ENCODE measurements at regions not wholly inside any gene's neighbourhood (a gene's known extent, or its start where the extent isn't known, plus 50 kb on each side); places are given as distances from the start of the nearest gene placed in this dataset.
A peak's percentile ranks its signal among the peaks of the same experiment; 100 is the strongest.
"Not testable (repeated sequence)": the region's sequence is repeated elsewhere in the genome, so short reads cannot be mapped to it uniquely, and the experiment has no call there.

DNA sequence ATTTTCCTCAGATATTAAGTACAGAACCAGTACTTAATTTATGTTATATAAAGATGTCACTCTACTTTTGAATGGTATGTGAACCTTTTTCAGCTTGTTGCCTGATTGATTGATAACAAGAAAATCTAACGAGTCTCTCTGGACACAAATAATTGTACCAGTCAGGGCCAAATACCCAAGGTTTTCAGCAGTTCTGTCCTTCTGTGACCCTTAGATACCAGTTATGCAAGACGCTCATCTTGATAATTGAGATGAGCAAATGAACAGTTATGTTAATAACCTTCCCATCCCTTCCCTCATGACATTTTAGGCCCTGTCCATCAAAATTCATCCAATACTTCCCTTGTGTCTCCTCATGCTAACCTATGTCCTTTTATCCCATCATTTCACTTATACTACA is 185.9 kb upstream of the G2E3 start:
- no peak for DNase-seq (ENCODE audit: low read depth)

DNA sequence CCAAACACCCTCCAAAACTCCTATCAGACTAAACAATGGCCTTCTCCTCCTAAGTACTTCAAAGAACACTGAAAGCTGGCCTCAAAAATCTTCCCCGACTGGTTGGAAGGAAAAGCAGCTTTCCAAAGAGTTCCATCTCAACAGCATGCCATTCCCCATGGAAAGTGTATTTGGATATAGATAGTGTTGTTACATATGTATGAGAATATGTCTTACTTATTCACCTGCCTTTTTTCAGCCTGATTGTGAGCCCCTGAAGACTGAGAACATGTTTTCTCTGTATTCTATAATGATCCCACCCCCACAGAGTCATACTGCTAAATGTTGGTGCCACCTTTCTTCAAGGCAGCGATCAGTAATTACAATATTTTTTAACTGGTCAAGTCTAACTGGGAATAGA is 185.4 kb upstream of the G2E3 start:
- DNase-seq (ENCODE audit: low read depth) = no peak

DNA sequence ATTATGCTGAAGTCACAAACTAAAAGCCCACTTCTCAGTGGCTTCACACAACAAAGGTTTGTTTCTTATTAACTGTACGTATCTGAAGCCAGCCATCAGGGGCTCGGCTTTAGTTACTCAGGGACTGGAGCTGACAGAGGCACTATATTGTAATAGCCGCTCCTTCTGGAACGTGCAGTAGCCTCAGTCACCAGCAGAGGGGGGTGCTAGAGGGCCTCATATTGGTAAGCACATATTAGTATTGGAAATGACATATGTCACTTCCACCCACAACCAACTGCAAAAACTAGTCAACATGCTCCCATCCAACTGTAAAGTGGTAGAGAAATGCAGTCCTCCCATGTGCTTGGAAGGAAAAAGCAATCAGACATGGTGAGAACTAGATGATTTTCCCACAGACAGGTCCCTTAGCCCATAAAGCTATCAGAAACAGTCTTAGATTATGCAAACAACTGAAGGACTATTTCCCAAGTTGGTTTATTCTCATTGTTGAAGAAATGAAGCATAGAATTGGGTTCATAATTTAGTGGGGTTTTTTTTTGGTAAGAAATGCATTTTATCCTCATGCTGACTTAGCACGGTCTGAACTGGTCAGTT is 183.6 kb upstream of the G2E3 start:
- peak; percentile 39 for DNase-seq (ENCODE audit: low read depth)

DNA sequence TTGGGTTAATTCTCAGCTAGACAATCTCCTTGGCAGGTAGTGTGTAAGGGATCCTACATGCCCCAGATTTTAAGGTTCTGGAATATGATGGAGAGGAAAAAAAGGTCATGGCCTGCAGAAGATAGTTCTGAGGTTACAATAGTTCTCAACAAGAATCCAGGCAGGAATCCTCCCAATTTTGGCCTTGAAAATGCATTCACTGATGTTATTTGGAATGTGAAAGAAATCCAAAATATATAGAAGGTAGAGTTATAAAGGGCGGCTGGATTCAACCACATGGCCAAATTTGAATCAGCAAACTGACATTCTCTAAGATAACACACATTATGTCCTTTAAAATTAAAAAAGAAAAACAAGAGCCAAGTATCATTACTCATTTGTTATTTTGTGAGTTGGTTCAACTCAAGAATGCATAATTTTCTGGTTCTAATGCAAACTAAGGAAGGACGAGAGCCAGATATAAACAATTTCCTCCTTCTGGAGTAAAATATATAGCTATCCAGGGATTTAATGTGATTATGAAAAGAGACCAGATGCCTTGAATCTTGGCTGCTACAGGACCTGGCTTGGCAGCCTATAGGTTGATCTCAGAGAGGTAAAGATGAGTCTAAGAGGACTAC is 177.0 kb upstream of the G2E3 start:
- no peak for DNase-seq (ENCODE audit: low read depth)

DNA sequence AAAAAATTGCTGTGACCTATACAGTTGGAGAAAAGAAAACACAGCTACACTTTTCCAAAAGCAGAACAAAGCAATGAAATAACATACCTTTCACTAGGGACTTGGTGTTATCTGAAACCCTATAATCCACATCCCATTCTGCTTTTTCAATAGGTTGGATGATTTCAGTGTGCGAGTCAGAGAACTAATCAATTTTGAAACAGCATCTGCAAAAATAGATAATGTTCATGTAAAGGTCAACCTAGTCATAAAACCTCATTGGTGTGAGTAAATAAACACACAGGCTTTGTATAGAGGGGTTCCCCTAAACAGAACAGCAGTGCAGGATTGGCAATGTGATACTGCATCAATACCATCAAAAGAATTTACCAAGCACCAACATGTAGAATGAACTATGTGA is 173.0 kb upstream of the G2E3 start:
- no peak for DNase-seq (ENCODE audit: low read depth)

DNA sequence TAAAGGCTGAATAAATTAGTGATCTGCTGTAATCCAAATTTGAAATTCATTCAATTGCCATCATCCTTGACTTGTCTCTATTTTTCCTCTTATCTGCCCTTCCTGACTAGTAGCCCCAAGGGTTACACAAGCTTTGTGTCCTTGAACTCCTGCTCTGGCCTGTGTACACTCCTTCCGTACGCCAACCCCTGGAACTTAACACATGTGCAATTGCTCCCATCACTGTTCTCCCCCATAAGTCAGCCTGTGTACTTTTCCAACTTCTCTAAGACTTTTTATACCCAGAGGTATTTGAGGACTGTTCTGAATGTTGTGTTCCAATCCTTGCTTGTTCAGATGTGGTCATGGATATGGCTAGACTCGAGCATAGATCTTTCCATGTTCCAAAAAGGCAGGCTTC is 171.1 kb upstream of the G2E3 start:
- DNase-seq (ENCODE audit: low read depth) = no peak

DNA sequence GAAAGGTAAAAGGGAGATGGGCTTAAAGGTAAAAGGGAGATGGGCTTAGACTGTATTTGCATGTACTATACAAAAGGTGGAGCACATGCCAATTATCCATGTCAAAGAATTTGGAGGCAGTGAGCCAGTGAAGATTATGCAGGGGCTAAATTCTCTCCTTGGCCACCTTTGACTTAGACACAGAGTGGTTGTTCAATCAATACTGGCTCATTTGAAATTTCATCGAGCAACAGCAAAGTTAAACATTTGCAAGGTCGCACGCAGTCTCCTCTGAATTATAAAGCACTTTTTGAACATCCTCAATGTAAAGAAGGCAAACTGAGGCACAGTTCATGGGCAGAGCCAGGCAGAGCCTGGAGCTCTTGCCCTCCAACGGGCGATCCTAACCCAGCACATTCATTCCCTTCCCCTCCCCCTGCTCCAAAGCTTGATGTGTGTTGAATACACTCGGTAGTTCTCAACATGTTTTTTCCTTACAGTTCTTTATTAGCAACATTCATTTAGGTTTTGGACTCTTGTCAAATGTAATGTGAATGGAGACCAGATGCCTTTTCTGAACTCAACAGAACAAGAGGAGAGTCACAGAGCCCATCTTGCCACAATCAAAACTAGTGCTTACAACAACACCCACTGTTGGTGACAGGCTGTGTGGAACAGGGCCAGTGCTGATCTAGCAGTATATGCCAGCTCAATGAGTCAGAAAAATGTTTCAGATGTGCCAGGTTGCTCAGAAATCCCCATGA is 169.7 kb upstream of the G2E3 start:
- no peak for DNase-seq (ENCODE audit: low read depth)

DNA sequence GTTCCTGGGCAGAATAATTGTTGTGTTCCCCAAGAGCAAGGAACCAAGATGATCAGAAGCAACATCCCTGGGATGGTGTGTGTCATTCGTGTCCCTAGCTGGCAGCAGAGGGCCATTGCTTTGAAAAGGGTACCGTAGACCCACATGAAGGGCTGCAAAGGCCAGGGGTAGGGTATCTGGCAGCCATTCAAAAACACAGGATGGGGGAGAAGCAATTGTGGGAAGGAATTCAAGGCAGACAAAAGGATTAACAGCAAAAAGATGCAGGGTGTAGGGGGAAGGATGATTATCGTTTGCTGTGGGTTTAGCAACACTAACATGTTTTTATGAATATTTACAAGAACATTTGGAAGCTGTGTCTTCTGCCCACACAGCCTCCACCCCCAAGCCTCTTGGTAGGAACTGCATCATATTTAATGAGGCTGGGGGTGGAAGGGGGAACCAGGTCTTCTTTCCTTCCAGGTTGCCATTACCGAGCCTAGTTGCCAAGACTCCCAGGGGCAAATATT is 169.0 kb upstream of the G2E3 start:
- DNase-seq (ENCODE audit: low read depth) = no peak

DNA sequence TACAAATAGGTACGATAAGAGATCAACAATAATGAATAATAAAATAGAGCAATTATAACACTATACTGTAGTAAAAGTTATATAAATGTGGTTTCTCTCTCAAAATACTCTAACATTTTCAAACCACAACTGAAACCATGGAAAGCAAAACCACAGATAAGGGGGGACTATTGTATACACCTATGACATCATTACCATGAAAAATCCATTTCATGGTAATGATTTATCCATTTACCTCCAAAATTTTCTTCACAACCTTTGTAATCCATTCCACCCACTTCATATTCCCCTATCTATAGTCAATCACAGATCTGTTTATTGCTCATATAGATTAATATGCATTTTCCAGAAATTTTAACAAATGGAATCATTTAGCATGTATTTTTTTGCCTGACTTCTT is 163.9 kb upstream of the G2E3 start:
- no peak for DNase-seq (ENCODE audit: low read depth)

DNA sequence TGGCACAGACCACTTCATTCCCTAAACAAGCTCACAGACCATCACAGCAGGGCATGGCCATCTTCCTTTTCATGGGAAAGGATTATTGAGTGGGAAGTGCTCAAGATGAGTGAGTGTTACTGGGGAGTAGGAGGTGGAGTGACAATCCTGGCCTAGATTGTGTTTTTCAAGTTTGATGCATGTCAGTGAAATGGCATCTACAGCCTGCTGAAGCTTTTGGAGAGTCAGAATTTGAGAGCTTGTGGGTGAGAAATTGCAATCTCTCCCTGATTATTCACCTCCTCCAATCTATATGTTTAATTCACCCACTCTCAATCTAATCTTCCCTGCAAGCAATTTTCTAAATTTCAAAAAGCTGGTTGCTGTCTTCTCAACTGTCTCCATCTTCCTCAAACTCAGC is 156.1 kb upstream of the G2E3 start:
- DNase-seq (ENCODE audit: low read depth) = no peak

DNA sequence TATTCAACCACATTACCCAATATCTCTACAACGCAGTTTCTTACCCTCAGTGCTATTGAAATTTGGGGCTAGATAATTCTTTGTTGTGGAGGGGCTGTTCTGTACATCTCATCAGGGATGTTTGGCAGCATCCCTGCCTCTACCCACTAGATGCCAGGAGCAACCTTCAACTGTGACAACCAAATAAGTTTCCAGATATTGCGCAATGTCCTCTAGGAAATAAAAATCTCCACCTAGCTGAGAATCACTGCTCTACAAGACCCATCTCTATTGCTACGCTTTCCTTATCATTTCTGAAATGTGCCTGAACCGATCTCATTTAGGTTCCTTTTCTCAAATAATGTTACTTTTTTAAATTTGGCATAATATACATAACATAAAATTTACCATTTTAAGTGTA is 155.2 kb upstream of the G2E3 start:
- DNase-seq (ENCODE audit: low read depth) = no peak

DNA sequence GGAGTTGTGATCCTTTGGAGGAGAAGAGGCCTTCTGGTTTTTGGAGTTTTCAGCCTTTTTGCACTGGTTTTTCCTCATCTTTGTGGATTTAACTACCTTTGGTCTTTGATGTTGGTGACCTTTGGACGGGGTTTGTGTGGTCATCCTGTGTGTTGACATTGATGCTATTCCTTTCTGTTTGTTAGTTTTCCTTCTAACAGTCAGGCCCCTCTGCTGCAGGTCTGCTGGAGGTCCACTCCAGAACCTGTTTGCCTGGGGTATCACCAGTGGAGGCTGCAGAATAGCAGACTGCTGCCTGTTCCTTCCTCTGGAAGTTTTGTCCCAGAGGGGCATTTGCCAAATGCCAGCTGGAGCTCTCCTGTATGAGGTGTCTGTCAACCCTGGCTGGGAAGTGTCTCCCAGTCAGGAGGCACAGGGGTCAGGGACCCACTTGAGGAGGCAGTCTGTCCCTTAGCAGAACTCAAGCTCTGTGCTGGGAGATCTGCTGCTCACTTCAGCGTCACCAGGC is 149.4 kb upstream of the G2E3 start:
- DNase-seq (ENCODE audit: low read depth) = not testable (repeated sequence)

DNA sequence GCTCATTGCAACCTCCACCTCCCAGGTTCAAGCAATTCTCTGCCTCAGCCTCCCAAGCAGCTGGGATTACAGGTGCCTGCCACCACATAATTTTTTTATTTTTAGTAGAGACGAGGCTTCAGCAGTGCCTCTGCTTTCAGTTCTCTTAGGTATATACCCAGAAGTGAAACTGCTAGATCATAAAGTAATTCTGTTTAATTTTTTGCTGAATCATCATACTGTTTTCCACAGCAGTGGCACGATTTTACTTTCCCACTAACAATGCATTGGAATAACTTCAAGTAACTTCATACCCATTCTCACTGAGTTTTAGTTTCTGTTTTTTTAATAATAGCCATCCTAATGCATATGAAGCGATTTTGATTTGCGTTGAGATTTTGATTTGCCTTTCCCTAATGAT is 148.0 kb upstream of the G2E3 start:
- no peak for DNase-seq (ENCODE audit: low read depth)

DNA sequence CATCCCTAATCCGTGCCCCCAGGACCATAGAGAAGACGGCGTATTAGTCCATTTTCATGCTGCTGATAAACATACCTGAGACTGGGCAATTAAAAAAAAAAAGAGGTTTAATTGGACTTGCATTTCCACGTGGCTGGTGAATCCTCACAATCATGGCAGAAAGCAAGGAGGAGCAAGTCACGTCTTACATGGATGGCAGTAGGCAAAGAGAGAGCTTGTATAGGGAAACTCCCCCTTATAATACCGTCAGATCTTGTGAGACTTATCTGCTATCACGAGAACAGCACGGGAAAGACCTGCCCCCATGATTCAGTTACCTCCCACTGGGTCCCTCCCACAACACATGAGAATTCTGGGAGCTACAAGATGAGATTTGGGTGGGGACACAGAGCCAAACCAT is 145.8 kb upstream of the G2E3 start:
- DNase-seq (ENCODE audit: low read depth) = not testable (repeated sequence)

DNA sequence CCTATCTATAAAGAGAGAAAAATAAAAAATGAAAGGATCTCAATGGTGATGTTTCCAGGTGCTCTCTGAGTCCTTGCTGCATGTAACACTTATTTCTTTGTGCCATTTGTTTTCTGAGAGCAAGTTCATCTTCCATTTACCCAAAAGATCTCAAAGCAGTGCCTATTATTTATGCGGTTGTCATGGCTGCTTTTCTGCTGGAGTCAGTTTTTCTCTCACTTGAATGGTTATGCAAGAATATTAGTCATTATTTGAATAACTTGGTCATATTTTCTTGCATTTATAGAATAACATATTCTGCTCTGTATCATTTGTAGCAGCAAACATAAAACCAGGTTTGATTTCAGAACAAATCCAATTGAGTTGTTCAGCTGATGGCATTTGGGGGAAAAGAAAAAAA is 141.8 kb upstream of the G2E3 start:
- DNase-seq (ENCODE audit: low read depth) = no peak

DNA sequence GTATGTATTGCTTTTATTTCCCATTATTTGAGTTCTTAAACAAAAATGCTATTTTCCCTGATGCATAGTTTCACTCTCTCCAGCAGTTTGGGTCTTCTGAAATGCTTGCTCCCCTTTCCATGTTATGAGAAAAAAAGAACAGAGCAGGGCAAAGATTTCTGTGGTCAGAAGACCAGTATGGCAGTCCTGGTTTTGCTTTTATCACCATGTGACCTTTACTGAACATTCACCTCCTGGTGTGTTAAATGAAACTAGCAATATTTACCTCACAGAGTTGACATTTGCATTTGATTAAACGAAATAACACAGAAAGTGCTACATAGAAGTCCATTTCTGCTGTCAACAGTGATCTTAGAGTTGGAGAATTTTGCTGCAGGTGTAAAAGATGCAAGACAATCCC is 141.0 kb upstream of the G2E3 start:
- DNase-seq (ENCODE audit: low read depth) = no peak

DNA sequence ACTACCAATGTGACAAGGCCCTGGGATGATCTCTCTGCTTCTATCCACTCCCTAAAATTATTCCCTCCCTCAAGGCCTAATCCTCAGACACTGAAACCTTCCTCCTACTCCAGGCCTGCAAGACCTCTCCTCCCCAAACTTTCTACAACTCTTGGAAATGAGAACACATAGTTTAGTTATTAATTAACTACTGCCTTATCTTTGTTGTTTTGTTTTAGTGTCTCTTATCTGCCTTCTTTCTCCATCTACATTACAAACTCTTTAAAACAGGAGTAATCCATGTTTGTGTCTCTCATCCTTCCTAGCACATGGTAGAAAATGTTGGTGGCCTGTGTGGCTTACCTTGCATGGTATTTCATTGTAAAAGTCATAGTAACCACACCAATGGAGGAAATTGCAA is 139.9 kb upstream of the G2E3 start:
- no peak for DNase-seq (ENCODE audit: low read depth)

DNA sequence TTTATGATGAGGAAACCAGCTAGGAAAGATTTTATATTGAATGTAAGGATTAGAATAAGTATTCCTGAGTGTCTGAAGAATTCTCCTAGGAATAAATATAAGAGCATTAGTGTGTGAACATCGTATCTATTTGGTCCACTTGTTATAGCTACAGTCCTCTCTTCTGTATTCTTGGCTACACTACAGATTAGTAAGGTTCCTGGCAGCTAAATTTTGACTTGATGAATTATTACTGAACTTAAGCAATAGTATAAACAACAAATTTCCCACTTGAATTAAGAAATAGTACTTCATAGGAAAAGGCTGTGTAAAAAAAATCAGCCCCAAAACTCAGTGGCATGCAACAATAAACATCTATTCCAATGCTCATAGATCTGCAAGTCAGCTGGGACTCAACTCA is 138.4 kb upstream of the G2E3 start:
- no peak for DNase-seq (ENCODE audit: low read depth)

DNA sequence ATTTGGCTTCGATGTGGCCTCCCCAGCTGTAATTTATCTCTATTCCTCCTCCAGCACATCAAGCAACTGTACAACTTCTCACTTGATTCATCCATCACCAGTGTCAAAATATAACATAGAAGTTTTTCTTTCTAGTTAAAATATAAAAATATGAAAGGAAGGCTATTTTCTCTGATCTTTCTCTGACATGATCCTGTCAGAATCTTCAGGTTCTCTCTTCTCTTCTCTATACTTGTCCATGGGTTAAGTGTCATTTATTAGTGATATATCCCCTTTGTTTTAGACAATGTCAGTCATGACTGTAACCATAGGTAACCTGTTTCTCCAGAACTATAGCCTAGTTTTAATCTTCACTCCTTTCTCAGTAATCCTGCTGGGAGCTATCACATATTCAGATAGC is 132.5 kb upstream of the G2E3 start:
- DNase-seq (ENCODE audit: low read depth) = no peak

DNA sequence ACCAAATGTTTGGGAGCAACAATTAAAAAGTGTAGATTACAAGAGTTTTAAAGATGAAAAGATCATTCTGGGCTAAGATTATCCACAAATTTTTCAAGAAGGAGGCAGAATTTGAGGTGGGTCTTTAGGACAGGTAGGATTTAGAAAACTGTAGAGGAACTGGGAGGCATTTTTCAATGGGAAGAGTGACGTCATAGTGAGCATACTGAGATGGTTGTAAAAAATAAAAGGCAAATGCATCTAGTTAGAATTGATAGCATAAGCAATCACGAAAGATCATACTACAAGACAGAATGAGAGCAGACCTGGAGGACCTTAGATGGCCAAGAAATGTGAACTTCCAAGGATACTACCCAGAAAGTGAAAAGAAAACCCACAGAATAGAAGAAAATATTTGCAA is 131.6 kb upstream of the G2E3 start:
- no peak for DNase-seq (ENCODE audit: low read depth)

DNA sequence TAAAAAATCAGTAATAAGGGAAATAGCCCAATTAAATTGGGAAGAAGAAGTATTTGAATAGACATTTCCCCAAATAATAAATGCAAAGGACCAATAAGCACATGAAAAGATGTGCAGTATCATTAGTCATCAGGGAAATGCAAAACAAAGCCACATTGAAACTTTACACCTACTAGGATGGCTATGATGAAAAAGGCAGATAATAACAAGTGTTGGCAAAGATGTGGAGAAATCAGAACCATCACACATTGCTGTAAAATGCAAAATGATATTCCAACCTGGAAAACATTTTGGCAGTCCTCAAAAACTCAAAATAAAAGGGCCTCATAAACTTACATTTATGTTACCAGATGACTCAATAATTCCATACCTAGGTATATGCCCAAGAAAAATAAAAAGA is 131.1 kb upstream of the G2E3 start:
- DNase-seq (ENCODE audit: low read depth) = no peak

DNA sequence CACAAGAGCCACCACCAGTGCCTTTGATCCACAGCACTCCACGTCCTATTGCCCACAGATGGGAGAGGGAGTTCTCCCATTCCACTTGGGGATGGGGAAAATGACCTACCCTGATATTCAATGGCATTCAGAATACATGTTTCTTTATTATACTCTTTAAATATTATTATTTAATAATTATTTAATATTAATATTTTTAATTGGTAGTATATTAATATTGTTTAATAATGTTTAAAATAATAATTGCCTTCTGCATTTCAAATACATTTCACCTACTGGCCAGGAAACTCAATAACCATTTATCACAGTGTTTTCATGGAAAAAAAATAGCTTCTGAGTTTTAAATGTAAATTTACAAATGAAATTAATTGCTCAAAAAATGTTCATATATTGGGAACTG is 127.4 kb upstream of the G2E3 start:
- no peak for DNase-seq (ENCODE audit: low read depth)

DNA sequence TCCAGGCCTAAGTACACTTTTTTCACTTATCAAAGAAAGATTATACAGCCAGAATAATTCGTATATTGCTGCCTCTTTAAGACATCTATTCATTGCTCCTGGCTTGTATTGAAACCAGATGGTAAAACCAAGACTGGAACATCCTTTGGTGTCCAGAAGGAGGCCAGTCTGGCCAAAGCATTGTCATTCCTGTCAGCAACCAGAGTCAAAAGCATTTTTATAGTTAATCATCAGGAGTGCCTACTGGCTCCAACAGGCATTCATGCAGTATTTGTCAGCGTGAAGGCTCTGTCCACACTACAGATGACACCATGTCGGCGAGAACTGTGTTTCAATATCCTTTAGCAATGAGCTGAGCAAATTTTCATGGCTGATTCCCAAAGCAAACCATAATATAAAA is 118.0 kb upstream of the G2E3 start:
- DNase-seq (ENCODE audit: low read depth) = no peak
